Right cardiac atrium (tissue), 5 donors: ENCODE measurements at regions not wholly inside any gene's neighbourhood (a gene's known extent, or its start where the extent isn't known, plus 50 kb on each side); places are given as distances from the start of the nearest gene placed in this dataset.
"Not testable (repeated sequence)": the region's sequence is repeated elsewhere in the genome, so short reads cannot be mapped to it uniquely, and the experiment has no call there.

Experiments used
- ATAC-seq, 2 donors: fragments of 200-7000 bp; cut with Tn5 transposase; one replicate each; pipeline versions ENCODE4 v1.8.0 to v1.9.1; 2020; ENCODE audit warnings: moderate library complexity in 2 of 2, mild to moderate bottlenecking in 1 of 2
- DNase-seq, 3 donors: peaks; one replicate each; pipeline ENCODE4 v3.0.0-alpha.2; 2020
- H3K27ac ChIP-seq: one replicate; pipeline ENCODE4 v1.5.1; 2013; ENCODE audit warnings: mild to moderate bottlenecking, low read length, control low read depth, moderate library complexity
- H3K27me3 ChIP-seq: one replicate; pipeline ENCODE4 v1.6.1; 2013; ENCODE audit not compliant: control insufficient read depth, insufficient read depth
- H3K4me1 ChIP-seq: one replicate; pipeline ENCODE4 v1.6.1; 2013; ENCODE audit warnings: low read length; ENCODE audit not compliant: control insufficient read depth, insufficient read depth
- H3K4me3 ChIP-seq: one replicate; pipeline ENCODE4 v1.5.1; 2013; ENCODE audit warnings: low read length, control low read depth
- H3K9me3 ChIP-seq: one replicate; pipeline ENCODE4 v1.6.1; 2013; ENCODE audit warnings: low read length; ENCODE audit not compliant: control insufficient read depth
- WGBS: extraction: QIAGEN DNeasy Blood & Tissue Kit; methylation state at CpG from one replicate; pipeline ENCODE4 v1.1.7; 2013; 5-methylcytosine and 5-hydroxymethylcytosine counted together
- intact Hi-C, 4 donors: fragments of 100-400 bp; cut with DNase I; formaldehyde crosslinking; loops; one replicate each; pipeline versions ENCODE4 v1.11.0 to v1.14.0; 2022 to 2023
- donor health status: healthy with polysubstance abuse.
- donor health status: DM: no; HTN: yes; CAD: no.
- donor health status: DM: no; HTN: no; CAD: no.
- donor health status: DM: no; HTN: yes; CAD: no; lungs with severe emphysema.
- donor health status: DM: yes; HTN: yes; CAD: no.

- DNase-seq, result no peak
- 97% methylated on average over 2 of the region's 2 CpGs for WGBS
- H3K27me3 ChIP-seq, result no peaks in the 10 kb centered on the region
- intact Hi-C loops, result no loop called here
- H3K4me1 ChIP-seq, result peaks cover 9% of the 10 kb centered on the region
- no peak overlapping the region for H3K4me3 ChIP-seq
- H3K27ac ChIP-seq, result no peak overlapping the region
- no peak for ATAC-seq
- no peaks in the 10 kb centered on the region for H3K9me3 ChIP-seq
These were observed 73.4 kb downstream of the FGD2 start for GRCh38 chr6:37078814-37079213.

GRCh38 chr6:37081042-37081607, 75.7 kb downstream of the FGD2 start:
- no peak overlapping the region for H3K4me3 ChIP-seq
- peaks cover 3% of the 10 kb centered on the region for H3K4me1 ChIP-seq
- 94% methylated on average over 7 of the region's 7 CpGs for WGBS
- no peaks in the 10 kb centered on the region for H3K27me3 ChIP-seq
- H3K27ac ChIP-seq, result no peak overlapping the region
- intact Hi-C loops, result no loop called here
- no peaks in the 10 kb centered on the region for H3K9me3 ChIP-seq
- no peak for ATAC-seq
- DNase-seq, result no peak

- no peak overlapping the region for H3K27ac ChIP-seq
- WGBS, result 94% methylated on average over 17 of the region's 17 CpGs
These were observed 77.1 kb downstream of the FGD2 start for GRCh38 chr6:37082390-37083130.

GRCh38 chr6:37083243-37084138, 78.0 kb downstream of the FGD2 start:
- WGBS, result 53% methylated on average over 14 of the region's 14 CpGs
- peak; percentile 96 for ATAC-seq
- intact Hi-C loops, result no loop called here
- H3K4me3 ChIP-seq, result no peak overlapping the region
- DNase-seq, result peak; percentile 90 to 94 (median 92)
- no peaks in the 10 kb centered on the region for H3K27me3 ChIP-seq
- no peaks in the 10 kb centered on the region for H3K9me3 ChIP-seq
- H3K27ac ChIP-seq, result peak overlapping the region; percentile 16
- H3K4me1 ChIP-seq, result no peaks in the 10 kb centered on the region

More at GRCh38 chr6:37082390-37083130, 77.1 kb downstream of the FGD2 start:
- Histone ChIP-seq H3K4me1 (peaks cover 3% of the 10 kb centered on the region), H3K4me3 (no peak overlapping the region), H3K27me3 (no peaks in the 10 kb centered on the region), H3K9me3 (no peaks in the 10 kb centered on the region)
- no peak for DNase-seq
- intact Hi-C loops, result no loop called here
- ATAC-seq, result no peak

GRCh38 chr6:37084665-37085064, 79.2 kb downstream of the FGD2 start:
- intact Hi-C loops, ATAC-seq, H3K4me1 ChIP-seq, H3K27ac ChIP-seq, H3K27me3 ChIP-seq, H3K9me3 ChIP-seq, H3K4me3 ChIP-seq, DNase-seq: not testable (repeated sequence)
- WGBS, result 95% methylated on average over 4 of the region's 4 CpGs

- no peaks in the 10 kb centered on the region for H3K9me3 ChIP-seq
- no peak for ATAC-seq
- no peaks in the 10 kb centered on the region for H3K4me1 ChIP-seq
- intact Hi-C loops, result no loop called here
- 93% methylated on average over 7 of the region's 7 CpGs for WGBS
- H3K27ac ChIP-seq, result no peak overlapping the region
- no peak overlapping the region for H3K4me3 ChIP-seq
- no peaks in the 10 kb centered on the region for H3K27me3 ChIP-seq
- DNase-seq, result no peak
These were observed 79.7 kb downstream of the FGD2 start for GRCh38 chr6:37085198-37085597.

- Histone ChIP-seq H3K9me3 (no peaks in the 10 kb centered on the region), H3K27me3 (no peaks in the 10 kb centered on the region), H3K4me3 (no peak overlapping the region), H3K27ac (no peak overlapping the region), H3K4me1 (no peaks in the 10 kb centered on the region)
- DNase-seq (no peak), ATAC-seq (no peak)
- 88% methylated on average over 2 of the region's 2 CpGs for WGBS
- intact Hi-C loops, result no loop called here
These were observed 81.1 kb upstream of the PIM1 start for GRCh38 chr6:37088897-37089296.

GRCh38 chr6:37089783-37090182, 80.2 kb upstream of the PIM1 start:
- intact Hi-C loops, result no loop called here
- H3K27me3 ChIP-seq, result no peaks in the 10 kb centered on the region

GRCh38 chr6:37091104-37091503, 78.8 kb upstream of the PIM1 start:
- DNase-seq, H3K9me3 ChIP-seq, H3K27ac ChIP-seq, ATAC-seq, H3K4me3 ChIP-seq, H3K27me3 ChIP-seq, intact Hi-C loops, H3K4me1 ChIP-seq: not testable (repeated sequence)
- WGBS, result 97% methylated on average over 13 of the region's 13 CpGs

More at GRCh38 chr6:37089783-37090182, 80.2 kb upstream of the PIM1 start:
- DNase-seq (no peak), ATAC-seq (no peak)
- 87% methylated on average over 3 of the region's 3 CpGs for WGBS
- Histone ChIP-seq H3K9me3 (no peaks in the 10 kb centered on the region), H3K27ac (no peak overlapping the region), H3K4me3 (no peak overlapping the region), H3K4me1 (no peaks in the 10 kb centered on the region)

GRCh38 chr6:37091586-37091985, 78.4 kb upstream of the PIM1 start:
- H3K9me3 ChIP-seq, intact Hi-C loops, DNase-seq, H3K27me3 ChIP-seq, H3K27ac ChIP-seq, H3K4me3 ChIP-seq, H3K4me1 ChIP-seq, ATAC-seq: not testable (repeated sequence)
- 89% methylated on average over 9 of the region's 9 CpGs for WGBS
